ENCODE measurements at regions not wholly inside any gene's neighbourhood (a gene's known extent, or its start where the extent isn't known, plus 50 kb on each side); places are given as distances from the start of the nearest gene placed in this dataset.

GRCh38 chr14:83041224-83041623, 1507.6 kb upstream of the SEL1L start:
- TF ChIP-seq ZBTB44 (tag by site-specific recombination; IDR thresholded peaks at IDR 0.05) (no peak), TRIM28 (IDR thresholded peaks at IDR 0.05; ENCODE audit: borderline replicate concordance, low read length) (no peak), CTCF (tag by site-specific recombination; IDR thresholded peaks at IDR 0.05) (no peak), ZBTB1 (tag by site-specific recombination; IDR thresholded peaks at IDR 0.05) (no peak), KLF16 (tag by site-specific recombination; IDR thresholded peaks at IDR 0.05) (no peak), ATF2 (tag by site-specific recombination; IDR thresholded peaks at IDR 0.05; ENCODE audit: low read depth) (no peak), ZBTB20 (tag by site-specific recombination; IDR thresholded peaks at IDR 0.05) (no peak)
